ENCODE measurements at regions not wholly inside any gene's neighbourhood (a gene's known extent, or its start where the extent isn't known, plus 50 kb on each side); places are given as distances from the start of the nearest gene placed in this dataset.

DNA sequence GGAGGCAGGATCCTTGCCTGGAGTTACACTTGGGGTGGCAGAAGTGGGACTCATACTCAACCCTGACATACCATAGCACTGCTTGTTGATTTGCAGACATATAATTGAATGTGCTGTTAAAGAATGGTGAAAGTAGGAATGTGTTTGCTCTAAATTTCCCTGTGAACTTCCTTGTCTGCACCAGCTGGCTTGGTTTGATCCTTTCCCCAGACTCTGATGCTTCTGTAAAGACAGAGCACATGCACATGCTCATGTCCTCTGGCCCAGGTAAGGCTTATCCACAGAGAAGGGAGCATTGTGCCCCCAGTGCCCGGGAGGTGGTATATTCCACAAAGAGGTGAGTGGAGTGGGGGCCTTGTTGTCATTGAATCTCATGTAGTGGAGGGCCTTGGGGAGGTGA, 138.0 kb upstream of the STC2 start:
- ATAC-seq, result no peak
- Histone ChIP-seq H3K27me3 (ENCODE audit: insufficient read depth, low read length) (no peaks in the 10 kb centered on the region), H2AFZ (ENCODE audit: low read depth, low read length, poor library complexity, severe bottlenecking) (no peak overlapping the region), H3K4me2 (ENCODE audit: low read length) (no peak overlapping the region), H3K27ac (ENCODE audit: low read depth, low read length) (no peak overlapping the region), H3K9me2 (ENCODE audit: insufficient read depth) (no peaks in the 10 kb centered on the region), H3K4me3 (replicated peaks in 1 of 2; ENCODE audit: low read depth in 1 of 2, low read length in 2 of 2) (no peak overlapping the region), H3K9ac (ENCODE audit: low read length) (no peak overlapping the region), H3K36me3 (ENCODE audit: control insufficient read depth in 1 of 2, insufficient read depth in 2 of 2, low read length in 2 of 2) (no peaks in the 10 kb centered on the region), H3K79me2 (ENCODE audit: insufficient read depth, low read length) (no peaks in the 10 kb centered on the region), H4K20me1 (ENCODE audit: insufficient read depth) (no peaks in the 10 kb centered on the region), H3K4me1 (ENCODE audit: control insufficient read depth in 1 of 2, insufficient read depth in 2 of 2, low read length in 2 of 2) (peaks cover 0 to under 1% of the 10 kb centered on the region in 2 experiments; a peak in 2 of 4 replicates), H3K9me3 (ENCODE audit: control insufficient read depth in 1 of 2, insufficient read depth in 1 of 2, low read depth in 1 of 2, low read length in 2 of 2) (peaks cover 0 to 5% of the 10 kb centered on the region in 2 experiments; a peak in 1 of 4 replicates)
- ChIA-PET CTCF (no interaction called here), RAD21 (ENCODE audit: low non-redundant PET in 1 of 2, low total read pairs in 2 of 2, uncharacterized antibody in 2 of 2, unreplicated experiment in 2 of 2) (no interaction called here), POLR2A (no interaction called here)
- intact Hi-C loops (cut with micrococcal nuclease), result no loop called here
- TF ChIP-seq POLR2AphosphoS5 (IDR thresholded peaks at IDR 0.05; ENCODE audit: low read depth, low read length) (no peak), EZH2phosphoT487 (IDR thresholded peaks at IDR 0.05; ENCODE audit: borderline replicate concordance) (no peak), FOSL1 (IDR thresholded peaks at IDR 0.05; ENCODE audit: low read depth) (no peak), EGR1 (IDR thresholded peaks at IDR 0.05; ENCODE audit: low read depth) (no peak), SP1 (IDR thresholded peaks at IDR 0.05; ENCODE audit: low read depth) (no peak), ZNF274 (IDR thresholded peaks at IDR 0.05; ENCODE audit: low read depth, low read length) (no peak), TCF7L2 (IDR thresholded peaks at IDR 0.05; ENCODE audit: borderline replicate concordance, extremely low read depth, insufficient read depth, insufficient read length) (no peak), SRF (IDR thresholded peaks at IDR 0.05; ENCODE audit: low read depth) (no peak), ZFX (IDR thresholded peaks at IDR 0.05) (no peak), SIN3A (IDR thresholded peaks at IDR 0.05; ENCODE audit: low read depth) (no peak)
- TF ChIP-seq, protein P1, sequence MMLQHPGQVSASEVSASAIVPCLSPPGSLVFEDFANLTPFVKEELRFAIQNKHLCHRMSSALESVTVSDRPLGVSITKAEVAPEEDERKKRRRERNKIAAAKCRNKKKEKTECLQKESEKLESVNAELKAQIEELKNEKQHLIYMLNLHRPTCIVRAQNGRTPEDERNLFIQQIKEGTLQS (IDR thresholded peaks at IDR 0.05), result no peak
- TF ChIP-seq, protein P2, sequence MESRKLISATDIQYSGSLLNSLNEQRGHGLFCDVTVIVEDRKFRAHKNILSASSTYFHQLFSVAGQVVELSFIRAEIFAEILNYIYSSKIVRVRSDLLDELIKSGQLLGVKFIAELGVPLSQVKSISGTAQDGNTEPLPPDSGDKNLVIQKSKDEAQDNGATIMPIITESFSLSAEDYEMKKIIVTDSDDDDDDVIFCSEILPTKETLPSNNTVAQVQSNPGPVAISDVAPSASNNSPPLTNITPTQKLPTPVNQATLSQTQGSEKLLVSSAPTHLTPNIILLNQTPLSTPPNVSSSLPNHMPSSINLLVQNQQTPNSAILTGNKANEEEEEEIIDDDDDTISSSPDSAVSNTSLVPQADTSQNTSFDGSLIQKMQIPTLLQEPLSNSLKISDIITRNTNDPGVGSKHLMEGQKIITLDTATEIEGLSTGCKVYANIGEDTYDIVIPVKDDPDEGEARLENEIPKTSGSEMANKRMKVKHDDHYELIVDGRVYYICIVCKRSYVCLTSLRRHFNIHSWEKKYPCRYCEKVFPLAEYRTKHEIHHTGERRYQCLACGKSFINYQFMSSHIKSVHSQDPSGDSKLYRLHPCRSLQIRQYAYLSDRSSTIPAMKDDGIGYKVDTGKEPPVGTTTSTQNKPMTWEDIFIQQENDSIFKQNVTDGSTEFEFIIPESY (IDR thresholded peaks at IDR 0.05; ENCODE audit: extremely low read depth, insufficient replicate concordance, low read length), result no peak
- no peak for DNase-seq (ENCODE audit: low read depth, low spot score)
- BruUV-seq (replicated peaks), result no TSS peak

Measured in HCT116 (cell line).